HG02642 (cell line): ENCODE measurements at regions not wholly inside any gene's neighbourhood (a gene's known extent, or its start where the extent isn't known, plus 50 kb on each side); places are given as distances from the start of the nearest gene placed in this dataset.

ENCODE experiments used
- ATAC-seq: cut with Tn5 transposase; IDR thresholded peaks from one replicate; pipeline ENCODE4 v1.9.1; 2021; ENCODE audit warnings: mild to moderate bottlenecking; ENCODE audit not compliant: unreplicated experiment, poor library complexity

DNA sequence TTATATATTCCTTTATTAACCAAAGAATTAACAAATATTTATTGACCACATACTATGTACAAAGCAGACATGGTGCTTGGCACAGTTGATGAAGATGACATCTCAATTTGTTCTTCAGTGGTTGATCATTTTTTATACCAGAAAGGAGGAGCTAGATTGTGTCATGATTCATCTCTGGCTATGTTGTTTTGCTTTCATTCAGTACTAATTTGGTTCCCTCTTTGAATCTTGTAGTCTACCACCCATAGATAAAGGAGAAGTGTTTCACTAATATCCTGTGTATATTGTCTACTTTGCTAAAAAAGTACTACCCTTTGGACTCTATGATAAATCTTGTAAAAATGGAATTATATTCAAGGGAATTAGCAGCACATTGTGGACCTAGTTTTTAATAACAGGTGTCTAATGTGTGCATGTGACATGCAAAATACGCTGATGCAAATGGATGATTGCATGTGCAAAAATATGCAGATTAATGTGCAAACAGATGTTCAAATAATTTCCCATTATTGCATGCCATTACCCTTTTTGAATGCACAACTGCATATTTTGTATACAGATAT, 313.2 kb upstream of the ZEB2 start:
- ATAC-seq, result no peak

DNA sequence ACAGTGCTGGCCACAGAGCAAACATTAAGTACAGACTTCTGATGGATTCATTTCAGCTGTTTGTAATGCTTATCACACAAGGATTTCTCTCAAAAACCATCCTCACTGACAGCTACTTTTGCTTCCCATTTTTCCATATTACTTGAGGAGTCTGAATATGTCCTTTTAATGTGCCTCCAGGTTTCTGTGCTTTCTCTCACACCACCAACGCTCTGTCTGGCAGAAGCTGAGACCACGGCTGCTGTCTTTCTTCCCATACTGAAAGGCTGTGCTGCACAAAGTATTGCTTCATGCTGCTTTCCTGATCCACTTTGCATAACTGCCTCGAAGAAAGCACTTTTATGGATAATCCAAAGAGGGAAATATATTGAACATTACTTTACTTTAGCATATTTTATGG, 312.1 kb upstream of the ZEB2 start:
- ATAC-seq, result no peak

DNA sequence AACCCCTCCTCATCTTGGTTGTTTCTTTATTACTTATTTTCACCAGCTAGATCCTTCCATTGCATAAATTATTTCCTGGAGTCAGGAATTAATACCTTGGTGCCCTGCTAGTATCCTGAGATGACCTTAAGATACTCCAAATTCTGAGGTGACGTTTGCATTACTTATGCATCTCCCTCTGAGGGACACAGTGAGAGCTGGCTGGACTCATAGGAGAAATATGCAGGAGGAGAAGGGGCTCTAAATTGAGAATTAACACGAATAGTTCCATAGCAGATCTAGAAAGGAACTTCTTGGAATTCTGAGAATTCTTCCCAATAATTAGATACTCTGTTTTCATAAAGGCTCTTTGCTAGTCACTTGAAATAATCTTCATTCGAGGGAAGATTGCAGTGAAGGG, 310.6 kb upstream of the ZEB2 start:
- no peak for ATAC-seq

DNA sequence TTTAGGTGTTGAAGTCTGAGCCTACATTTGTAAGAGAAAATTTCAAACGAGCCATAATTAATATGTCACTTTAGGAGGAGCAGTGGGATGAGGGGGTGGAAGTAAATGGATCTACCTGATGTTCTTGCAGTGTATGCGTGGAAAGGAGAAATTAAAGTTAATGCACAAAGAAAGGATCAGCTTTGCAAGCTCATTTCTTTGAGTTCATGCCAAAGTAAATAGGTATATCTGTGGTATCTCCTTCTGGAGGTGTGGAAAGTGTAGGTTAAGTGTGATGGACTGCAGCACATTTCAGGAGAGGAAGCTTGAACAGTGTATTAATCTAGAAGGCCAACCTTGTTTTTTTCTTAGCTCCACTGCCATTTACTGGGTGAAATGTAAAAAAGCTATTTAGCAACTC, 307.5 kb upstream of the ZEB2 start:
- ATAC-seq, result no peak

DNA sequence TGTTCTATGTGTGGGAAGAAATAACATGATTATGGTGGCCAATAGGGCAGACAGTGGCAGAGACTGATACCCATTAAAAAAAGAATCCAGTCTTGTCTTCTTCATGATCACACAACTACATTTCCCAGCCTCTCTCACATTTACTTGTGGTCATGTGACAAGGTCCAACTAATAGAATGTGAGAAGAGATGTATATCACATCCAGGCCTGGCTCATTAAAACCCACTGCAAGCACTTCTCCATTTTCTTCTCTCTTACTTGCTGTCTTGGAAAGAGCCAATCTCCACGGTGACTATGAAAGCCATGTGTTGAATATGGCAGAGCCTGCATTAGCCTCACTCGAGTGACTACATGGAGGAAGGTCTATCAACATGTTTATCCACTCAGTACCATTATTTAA, 306.2 kb upstream of the ZEB2 start:
- no peak for ATAC-seq

DNA sequence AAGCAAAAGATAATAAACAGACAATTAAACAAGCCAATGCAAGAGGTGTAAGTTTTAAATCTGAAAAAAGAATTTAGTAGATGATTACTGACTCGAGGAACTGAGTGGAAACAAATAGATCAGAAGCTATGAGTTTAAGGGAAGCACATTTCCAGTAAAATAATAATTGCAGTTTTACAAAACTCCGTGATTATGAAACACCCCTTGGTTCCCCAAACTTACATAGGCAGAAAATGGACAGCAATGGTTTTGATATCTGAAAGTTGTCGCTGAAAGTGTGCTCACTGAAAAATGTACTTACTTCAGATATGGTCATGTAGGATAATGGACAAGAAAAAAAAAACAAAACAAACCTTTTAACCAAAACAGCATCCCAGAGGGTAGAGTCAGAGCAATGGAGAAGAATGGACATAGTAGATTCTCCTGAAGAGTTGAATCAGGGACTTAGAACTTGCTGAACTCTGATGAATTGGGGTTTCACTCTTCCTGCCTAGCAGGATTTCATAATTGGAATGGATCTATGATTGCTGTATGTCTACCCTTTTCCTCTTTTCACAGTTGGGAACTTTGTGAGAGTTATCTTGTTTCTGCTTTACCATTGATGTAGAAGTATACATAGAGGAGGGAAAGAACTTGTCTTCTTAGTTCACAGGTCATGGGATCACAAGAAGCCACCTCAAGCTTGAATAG, 305.6 kb upstream of the ZEB2 start:
- no peak for ATAC-seq

DNA sequence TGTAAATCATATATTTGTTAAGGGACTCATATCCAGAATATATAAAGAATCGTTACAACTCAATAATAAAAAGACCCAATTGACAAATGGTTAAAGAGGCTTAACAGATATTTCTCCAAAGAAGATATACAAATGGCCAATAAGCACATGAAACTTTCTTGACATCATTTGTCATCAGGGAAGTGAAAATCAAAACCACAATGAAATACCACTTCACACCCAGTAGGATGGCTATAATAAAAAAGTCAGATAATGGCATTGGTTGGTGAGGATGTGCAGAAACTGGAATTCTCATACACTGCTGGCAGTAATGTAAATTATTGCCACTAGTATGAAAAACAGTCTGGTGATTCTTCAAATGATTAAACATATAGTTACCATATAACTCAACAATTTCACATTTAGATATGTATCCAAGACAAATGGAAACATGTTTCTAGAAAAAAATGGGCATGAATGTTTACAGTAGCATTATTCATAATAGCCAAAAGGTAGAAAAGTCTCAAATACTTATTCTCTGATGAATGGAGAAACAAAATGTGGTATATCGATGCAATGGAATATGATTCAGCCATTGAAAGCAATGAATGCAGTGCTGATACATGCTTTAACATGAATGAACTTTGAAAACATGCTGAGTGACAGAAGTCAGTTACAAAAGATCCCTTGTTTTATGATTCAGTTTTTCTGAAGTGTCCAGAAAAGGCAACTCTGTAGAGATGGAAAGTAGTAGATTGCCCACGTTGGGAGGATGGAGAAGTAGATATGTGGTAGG, 304.6 kb upstream of the ZEB2 start:
- no peak for ATAC-seq

DNA sequence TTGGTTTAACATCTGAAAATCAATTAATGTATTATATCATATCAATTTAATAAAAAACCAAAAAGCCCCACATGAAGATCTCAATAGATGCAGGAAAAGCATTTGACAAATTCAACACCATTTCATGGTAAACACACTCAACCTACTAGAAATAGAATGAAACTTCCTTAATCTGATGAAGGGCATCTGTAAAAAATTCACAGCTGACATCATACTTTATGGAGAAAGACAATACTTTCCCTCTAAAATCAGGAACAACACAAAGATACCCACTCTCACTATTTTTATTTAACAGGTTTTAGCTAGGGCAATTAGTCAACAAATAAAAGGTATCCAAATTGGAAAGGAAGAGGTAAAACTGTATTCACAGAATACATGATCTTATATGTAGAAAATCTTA, 303.0 kb upstream of the ZEB2 start:
- no peak for ATAC-seq

DNA sequence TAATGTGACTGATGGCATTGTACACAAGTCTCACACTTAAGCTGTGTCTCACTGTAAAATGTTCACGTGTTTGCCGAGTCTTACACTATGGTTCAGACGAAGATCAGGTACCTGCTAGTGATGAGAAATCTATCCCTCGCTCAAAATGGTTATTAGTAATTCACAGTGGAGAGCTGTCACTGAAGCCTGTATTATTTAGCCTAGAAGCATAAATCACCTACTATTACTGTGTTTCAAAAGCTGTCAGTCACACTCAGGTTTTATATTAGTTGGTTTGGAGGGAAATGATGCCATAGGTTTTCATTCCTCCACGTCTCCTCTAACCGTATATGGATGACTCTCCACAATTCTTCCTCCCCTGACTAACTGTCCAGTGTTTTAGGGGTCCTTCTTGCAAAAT, 292.4 kb upstream of the ZEB2 start:
- no peak for ATAC-seq

DNA sequence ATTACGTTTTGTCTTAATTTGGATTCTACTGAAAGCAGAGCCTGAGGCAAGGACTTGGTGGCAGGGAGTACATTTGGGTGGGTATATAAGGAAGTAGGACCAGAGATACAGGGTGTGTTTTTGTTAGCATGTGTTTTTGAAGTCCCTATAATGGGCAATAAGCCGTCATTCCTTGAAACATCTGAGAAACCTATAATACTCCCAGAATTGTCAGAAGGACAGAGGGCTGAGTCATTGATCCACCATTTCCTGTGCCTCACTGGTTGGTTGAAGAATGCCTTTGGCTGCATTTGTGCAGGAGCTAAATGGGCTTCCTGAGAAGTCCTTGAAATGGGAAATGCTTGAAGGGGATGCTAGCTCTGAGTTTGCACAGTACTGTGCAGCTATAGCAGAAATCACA, 281.8 kb upstream of the ZEB2 start:
- ATAC-seq, result no peak

DNA sequence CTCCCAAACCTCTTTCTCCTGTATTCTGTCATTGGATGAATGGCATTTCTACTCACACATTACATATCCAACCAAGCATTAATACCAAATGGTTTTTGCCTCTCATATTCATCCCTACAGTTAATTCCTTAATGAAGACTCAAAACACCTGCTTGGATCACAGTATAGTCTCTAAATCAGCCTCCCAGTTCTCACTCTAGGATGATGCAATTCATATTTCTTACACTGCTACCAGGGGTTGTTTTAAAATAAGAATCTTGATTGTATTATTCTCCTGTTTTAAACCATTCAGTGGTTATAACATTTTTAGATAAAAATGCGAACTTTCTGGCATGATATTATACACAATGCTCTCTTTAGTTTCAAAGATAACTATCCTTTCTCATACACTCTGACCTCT, 281.4 kb upstream of the ZEB2 start:
- ATAC-seq, result no peak

DNA sequence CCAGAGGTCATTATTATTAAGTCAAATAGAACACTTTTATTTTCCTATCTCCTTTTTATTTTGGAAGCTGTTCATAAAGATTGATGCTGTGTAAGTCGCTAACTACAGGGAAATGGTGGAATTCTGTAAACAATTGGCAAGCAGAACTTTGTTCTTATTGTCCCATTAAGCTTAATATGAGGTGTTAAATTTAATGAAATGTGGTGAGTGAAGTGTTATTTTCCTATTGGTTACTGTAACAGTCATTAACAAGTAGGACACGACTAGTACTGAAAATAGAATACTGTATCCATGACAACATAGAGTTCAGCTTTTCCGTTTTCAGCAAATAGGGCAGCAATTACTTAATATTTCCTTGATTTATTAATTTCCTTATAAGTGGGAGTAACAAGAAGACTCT, 279.1 kb upstream of the ZEB2 start:
- no peak for ATAC-seq

DNA sequence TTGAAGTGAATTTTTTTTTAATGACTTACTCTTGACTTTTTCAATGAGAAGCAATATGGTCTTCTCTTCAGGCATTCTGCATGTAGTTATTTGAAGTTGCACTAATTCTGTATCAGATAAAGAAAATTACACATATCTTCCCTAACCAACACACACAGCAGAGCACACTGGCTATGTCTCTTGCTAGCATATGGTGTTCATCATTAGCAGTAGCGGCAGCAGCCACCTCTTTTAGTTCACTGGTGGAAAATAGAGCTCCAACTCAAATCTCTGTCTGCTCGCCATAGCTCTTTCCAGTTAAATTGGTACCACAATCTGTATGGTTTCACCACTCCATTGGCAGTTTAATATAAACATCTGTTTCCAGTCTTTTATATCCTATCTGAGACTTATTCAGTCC, 278.1 kb upstream of the ZEB2 start:
- ATAC-seq, result no peak

DNA sequence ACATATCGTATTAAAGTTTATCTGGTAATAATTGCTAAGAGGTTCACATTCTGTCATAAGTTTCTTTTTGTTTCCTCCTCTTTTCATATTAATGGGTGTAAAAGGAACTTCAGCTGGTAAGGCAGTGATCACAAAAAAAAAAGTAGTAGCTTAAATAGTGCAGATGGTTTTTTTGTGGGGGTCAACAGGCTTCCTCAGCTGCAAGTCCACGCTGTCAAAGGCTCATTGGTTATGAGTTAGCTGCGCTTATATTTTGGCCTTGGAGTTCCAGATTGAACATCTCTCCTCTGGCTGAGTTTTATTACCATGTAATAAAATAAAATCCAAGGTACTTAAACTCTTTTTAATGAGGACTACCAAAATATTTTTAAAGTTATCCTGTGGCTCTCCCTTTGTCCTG, 277.0 kb upstream of the ZEB2 start:
- ATAC-seq, result no peak

DNA sequence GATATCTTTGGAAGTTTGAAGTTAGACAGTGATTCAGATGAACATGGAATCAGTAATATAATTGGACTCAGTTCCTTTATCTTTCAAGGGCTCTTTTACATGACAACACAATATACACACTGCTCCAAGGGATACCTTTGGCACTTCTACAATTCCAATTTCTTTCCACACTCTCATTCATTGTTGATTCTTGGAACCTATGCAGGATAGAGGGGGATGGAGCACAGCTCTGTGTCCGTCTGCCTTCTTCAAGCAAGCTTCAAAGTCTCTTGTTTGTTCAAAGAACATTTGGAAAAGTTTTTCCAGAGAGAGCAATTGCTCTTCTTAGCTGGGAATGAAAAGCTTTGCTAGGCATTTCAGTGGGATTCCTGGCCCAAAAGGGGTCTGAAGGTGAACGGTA, 276.2 kb upstream of the ZEB2 start:
- ATAC-seq, result no peak

DNA sequence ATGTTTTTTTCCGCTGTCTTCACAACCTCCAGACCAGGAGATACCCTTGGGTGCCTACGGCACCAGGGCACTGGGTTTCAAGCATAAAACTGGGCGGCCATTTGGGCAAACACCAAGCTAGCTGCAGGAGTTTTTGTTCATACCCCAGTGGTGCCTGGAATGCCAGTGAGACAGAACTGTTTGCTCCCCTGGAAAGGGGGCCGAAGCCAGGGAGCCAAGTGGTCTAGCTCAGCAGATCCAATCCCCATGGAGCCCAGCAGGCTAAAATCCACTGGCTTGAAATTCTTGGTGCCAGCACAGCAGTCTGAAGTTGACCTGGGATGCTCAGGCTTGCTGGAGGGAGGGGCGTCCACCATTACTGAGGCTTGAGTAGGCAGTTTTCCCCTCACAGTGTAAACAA, 265.3 kb upstream of the ZEB2 start:
- no peak for ATAC-seq

DNA sequence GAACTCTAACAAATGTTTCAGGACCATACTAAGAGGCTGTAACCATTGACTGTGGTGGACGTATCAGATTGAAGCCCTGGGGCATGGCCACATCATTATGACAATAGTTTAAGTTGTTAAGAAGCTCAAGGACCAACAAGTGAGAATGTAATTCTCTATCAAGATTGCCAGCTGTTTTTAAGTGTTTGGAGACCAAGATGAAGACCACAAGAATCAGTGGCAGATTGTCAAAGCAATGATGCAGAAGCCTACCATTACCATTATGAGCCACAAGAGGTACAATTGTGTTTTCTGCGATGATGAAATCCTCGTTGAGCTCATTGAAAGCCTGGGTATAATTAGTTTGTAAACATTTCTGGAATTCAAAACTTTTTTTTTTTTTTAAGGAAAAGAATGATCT, 261.1 kb upstream of the ZEB2 start:
- ATAC-seq, result no peak

DNA sequence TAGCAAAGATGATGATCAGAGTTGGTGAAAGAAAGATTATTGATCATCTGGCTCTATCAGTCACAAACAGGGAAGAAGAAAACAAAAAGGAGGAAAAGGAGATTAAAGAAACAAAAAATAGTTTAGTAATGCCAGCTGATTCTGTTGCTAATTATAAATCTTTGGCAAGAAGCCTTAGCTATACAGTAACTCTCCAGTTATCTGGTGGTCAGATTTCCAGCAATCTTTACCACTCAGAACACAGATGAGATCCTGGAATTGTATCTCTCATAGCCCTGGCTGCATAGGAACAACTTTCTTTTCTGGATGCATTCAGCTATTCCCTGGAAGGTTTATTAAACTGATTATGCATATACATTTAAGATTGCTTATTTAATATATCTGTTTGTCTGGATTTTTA, 256.8 kb upstream of the ZEB2 start:
- ATAC-seq, result no peak

DNA sequence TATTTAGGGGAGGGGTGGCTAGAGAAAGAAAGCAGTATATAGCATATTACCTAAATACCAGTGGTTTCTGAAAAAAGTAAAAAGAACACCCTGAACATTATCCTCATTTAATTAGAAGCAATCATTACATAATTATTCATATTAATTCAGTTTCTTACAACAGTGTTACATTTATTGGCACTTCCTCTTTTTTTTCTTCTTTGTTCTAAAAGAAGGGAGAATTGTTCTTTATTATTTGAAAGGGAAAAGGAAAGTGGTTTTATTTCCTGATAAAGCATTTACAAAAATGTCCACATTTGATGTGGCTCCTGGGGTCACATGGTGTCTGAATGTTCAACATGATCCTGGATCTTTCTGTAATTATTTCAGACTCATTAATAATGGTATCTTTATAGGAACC, 254.9 kb upstream of the ZEB2 start:
- no peak for ATAC-seq

DNA sequence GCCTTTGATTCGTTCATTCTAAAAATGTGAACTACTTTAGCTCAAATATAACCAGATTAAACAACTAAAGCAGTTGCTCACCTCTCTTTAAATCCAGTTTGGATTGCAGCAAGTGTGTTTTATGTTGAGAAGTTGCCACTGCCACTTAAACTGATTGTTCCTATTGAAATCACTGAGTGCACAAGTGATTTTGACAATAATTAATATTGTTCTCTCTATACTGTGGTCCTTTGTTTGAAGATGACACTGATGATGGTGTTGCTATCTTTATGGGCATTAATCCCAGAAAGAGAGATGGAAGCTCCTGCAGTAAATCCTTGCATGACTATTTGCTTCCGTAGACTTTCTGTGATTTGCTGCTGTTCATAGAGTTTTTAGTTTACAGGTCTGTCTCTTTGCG, 251.4 kb upstream of the ZEB2 start:
- no peak for ATAC-seq

DNA sequence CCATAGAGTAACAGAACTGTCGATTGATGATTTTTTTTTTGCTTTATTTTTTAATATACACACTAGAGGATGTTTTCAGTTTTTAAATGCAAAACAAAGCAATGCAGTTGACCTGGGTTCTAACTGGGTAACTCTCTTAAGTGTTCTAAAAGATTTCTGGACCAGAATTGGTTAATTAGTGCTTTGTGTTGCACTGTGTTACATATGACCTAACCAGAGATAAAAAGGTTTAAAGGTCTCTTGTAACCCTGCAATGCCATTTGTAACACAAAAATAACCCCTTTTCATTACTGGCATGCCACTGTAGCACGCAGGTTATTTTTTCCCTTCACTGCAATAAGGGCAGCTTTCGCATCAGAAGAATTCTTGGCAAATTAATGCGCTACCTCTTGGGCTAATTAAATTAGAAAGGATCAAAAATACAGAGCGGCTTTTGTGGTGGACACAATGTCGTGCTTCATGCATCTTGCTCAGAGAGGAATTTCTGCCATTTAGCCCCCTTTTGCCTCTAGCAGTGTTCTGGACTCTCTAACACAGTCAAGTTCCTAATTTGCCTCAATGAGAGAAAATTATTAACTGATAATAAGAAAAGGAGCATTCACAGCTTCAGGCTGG, 250.8 kb upstream of the ZEB2 start:
- ATAC-seq, result no peak
